ENCODE measurements at regions not wholly inside any gene's neighbourhood (a gene's known extent, or its start where the extent isn't known, plus 50 kb on each side); places are given as distances from the start of the nearest gene placed in this dataset.

- H3K4me1 ChIP-seq: peaks cover 10% of the 10 kb centered on the region
- H3K9me3 ChIP-seq (ENCODE audit: low read depth): no peaks in the 10 kb centered on the region
- no peaks in the 10 kb centered on the region for H3K36me3 ChIP-seq
- H3K9ac ChIP-seq: no peak overlapping the region
- H3K4me3 Mint-ChIP-seq: no peak overlapping the region
- H4K20me1 ChIP-seq (ENCODE audit: low read depth): no peaks in the 10 kb centered on the region
- H3K4me3 ChIP-seq: no peak overlapping the region
- no peaks in the 10 kb centered on the region for H3K79me2 ChIP-seq (ENCODE audit: low read depth)
- H3K4me1 Mint-ChIP-seq: peaks cover 4% of the 10 kb centered on the region
- no peak overlapping the region for H3K27ac Mint-ChIP-seq
- H3K27me3 ChIP-seq: no peaks in the 10 kb centered on the region
- no peaks in the 10 kb centered on the region for H3K36me3 Mint-ChIP-seq
- no peak overlapping the region for H3K4me2 ChIP-seq
- H2AFZ ChIP-seq (replicated peaks): no peak overlapping the region
- H3K27me3 Mint-ChIP-seq (ENCODE audit: insufficient read depth, low read depth): peaks cover 7% of the 10 kb centered on the region
- TF ChIP-seq EZH2 (IDR thresholded peaks at IDR 0.05) (no peak), EZH2phosphoT487 (IDR thresholded peaks at IDR 0.05) (no peak), CTCF (IDR thresholded peaks at IDR 0.05) (no peak)
- H3K9me3 Mint-ChIP-seq: no peaks in the 10 kb centered on the region
- DNase-seq (ENCODE audit: low spot score): no peak
- no peaks in the 10 kb centered on the region for H3F3A ChIP-seq (ENCODE audit: low read depth)
- H3K27ac ChIP-seq: no peak overlapping the region
These were observed 268.3 kb upstream of the IGFBP3 start for GRCh38 chr7:46189255-46189790.

- Mint-ChIP-seq H3K9me3 (peaks cover 7% of the 10 kb centered on the region), H3K4me3 (no peak overlapping the region), H3K36me3 (no peaks in the 10 kb centered on the region), H3K4me1 (no peaks in the 10 kb centered on the region), H3K27me3 (ENCODE audit: insufficient read depth, low read depth) (peaks cover 5% of the 10 kb centered on the region), H3K27ac (no peak overlapping the region)
- no peaks in the 10 kb centered on the region for H3K4me1 ChIP-seq
- H2AFZ ChIP-seq (replicated peaks): no peak overlapping the region
- no peak for DNase-seq (ENCODE audit: low spot score)
- no peaks in the 10 kb centered on the region for H3K36me3 ChIP-seq
- no peak overlapping the region for H3K4me2 ChIP-seq
- no peaks in the 10 kb centered on the region for H3K79me2 ChIP-seq (ENCODE audit: low read depth)
- H3K4me3 ChIP-seq: no peak overlapping the region
- no peak overlapping the region for H3K9ac ChIP-seq
- no peaks in the 10 kb centered on the region for H3F3A ChIP-seq (ENCODE audit: low read depth)
- no peaks in the 10 kb centered on the region for H4K20me1 ChIP-seq (ENCODE audit: low read depth)
- H3K27ac ChIP-seq: no peak overlapping the region
- TF ChIP-seq EZH2phosphoT487 (IDR thresholded peaks at IDR 0.05) (no peak), EZH2 (IDR thresholded peaks at IDR 0.05) (no peak), CTCF (IDR thresholded peaks at IDR 0.05) (no peak)
- no peaks in the 10 kb centered on the region for H3K27me3 ChIP-seq
- no peaks in the 10 kb centered on the region for H3K9me3 ChIP-seq (ENCODE audit: low read depth)
These were observed 265.1 kb upstream of the IGFBP3 start for GRCh38 chr7:46186131-46186530.

DNA sequence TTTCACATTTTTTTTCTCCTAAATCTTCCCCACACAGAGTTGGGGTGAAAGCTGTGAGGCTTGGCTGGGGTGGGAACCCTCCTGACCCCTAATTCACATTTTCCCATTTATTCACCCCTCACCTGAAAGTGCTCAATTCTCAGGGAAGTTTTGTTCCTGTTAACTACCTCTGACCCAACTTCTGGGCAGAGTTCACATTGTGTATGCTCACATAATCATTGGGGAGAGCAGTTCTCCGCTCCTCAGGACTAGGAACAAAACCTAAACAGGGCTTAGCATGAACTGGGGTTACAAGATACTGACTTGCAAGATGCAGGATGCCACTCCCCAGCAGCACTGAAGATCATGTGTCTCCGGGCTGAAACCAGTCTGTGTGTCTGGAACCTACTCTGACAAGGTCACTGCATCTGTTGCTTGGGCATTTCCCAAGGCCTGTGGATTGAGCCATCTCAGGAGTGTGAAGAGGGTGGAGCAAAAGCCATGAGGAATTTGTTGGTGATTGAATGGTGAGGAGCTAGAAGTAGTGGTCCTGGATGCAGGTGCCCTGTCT is 258.1 kb upstream of the IGFBP3 start:
- H3K4me3 Mint-ChIP-seq: no peak overlapping the region
- no peaks in the 10 kb centered on the region for H3K9me3 ChIP-seq (ENCODE audit: low read depth)
- no peak overlapping the region for H3K9ac ChIP-seq
- no peaks in the 10 kb centered on the region for H3F3A ChIP-seq (ENCODE audit: low read depth)
- H3K4me1 Mint-ChIP-seq: no peaks in the 10 kb centered on the region
- TF ChIP-seq CTCF (IDR thresholded peaks at IDR 0.05) (no peak), EZH2 (IDR thresholded peaks at IDR 0.05) (no peak), EZH2phosphoT487 (IDR thresholded peaks at IDR 0.05) (no peak)
- H3K27me3 Mint-ChIP-seq (ENCODE audit: insufficient read depth, low read depth): no peaks in the 10 kb centered on the region
- peaks cover 12% of the 10 kb centered on the region for H3K9me3 Mint-ChIP-seq
- no peak overlapping the region for H3K27ac ChIP-seq
- H3K36me3 Mint-ChIP-seq: no peaks in the 10 kb centered on the region
- H3K36me3 ChIP-seq: no peaks in the 10 kb centered on the region
- no peak overlapping the region for H3K27ac Mint-ChIP-seq
- H4K20me1 ChIP-seq (ENCODE audit: low read depth): no peaks in the 10 kb centered on the region
- no peaks in the 10 kb centered on the region for H3K4me1 ChIP-seq
- no peak overlapping the region for H3K4me3 ChIP-seq
- H3K4me2 ChIP-seq: no peak overlapping the region
- no peaks in the 10 kb centered on the region for H3K79me2 ChIP-seq (ENCODE audit: low read depth)
- no peak overlapping the region for H2AFZ ChIP-seq (replicated peaks)
- DNase-seq (ENCODE audit: low spot score): no peak
- no peaks in the 10 kb centered on the region for H3K27me3 ChIP-seq
